ENCODE measurements at regions not wholly inside any gene's neighbourhood (a gene's known extent, or its start where the extent isn't known, plus 50 kb on each side); places are given as distances from the start of the nearest gene placed in this dataset.

DNA sequence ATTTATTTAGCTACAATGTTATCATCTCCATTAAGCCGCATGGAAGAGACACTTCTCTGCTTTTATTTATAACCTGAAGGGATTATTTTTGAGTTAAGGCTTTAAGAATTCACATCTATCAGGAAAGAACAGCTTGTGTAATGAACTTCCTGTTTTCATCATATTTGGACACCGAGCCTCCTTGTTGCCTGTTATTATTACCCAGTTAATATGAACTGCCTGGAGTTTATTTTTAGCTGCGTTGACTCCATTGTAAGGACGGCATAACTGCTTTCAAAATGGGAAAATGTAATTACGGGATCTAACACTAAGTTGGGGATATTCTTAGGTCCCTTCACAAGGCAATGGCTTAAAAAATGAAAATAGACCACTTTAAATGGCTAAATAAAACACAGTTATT, 89.0 kb upstream of the NR4A3 start:
- TF ChIP-seq POLR2AphosphoS5 (IDR thresholded peaks at IDR 0.05; ENCODE audit: low read depth): no peak
- TF ChIP-seq, protein P1, sequence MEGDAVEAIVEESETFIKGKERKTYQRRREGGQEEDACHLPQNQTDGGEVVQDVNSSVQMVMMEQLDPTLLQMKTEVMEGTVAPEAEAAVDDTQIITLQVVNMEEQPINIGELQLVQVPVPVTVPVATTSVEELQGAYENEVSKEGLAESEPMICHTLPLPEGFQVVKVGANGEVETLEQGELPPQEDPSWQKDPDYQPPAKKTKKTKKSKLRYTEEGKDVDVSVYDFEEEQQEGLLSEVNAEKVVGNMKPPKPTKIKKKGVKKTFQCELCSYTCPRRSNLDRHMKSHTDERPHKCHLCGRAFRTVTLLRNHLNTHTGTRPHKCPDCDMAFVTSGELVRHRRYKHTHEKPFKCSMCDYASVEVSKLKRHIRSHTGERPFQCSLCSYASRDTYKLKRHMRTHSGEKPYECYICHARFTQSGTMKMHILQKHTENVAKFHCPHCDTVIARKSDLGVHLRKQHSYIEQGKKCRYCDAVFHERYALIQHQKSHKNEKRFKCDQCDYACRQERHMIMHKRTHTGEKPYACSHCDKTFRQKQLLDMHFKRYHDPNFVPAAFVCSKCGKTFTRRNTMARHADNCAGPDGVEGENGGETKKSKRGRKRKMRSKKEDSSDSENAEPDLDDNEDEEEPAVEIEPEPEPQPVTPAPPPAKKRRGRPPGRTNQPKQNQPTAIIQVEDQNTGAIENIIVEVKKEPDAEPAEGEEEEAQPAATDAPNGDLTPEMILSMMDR (IDR thresholded peaks at IDR 0.05; ENCODE audit: insufficient read depth, low read length): no peak
- TF ChIP-seq, protein P2, sequence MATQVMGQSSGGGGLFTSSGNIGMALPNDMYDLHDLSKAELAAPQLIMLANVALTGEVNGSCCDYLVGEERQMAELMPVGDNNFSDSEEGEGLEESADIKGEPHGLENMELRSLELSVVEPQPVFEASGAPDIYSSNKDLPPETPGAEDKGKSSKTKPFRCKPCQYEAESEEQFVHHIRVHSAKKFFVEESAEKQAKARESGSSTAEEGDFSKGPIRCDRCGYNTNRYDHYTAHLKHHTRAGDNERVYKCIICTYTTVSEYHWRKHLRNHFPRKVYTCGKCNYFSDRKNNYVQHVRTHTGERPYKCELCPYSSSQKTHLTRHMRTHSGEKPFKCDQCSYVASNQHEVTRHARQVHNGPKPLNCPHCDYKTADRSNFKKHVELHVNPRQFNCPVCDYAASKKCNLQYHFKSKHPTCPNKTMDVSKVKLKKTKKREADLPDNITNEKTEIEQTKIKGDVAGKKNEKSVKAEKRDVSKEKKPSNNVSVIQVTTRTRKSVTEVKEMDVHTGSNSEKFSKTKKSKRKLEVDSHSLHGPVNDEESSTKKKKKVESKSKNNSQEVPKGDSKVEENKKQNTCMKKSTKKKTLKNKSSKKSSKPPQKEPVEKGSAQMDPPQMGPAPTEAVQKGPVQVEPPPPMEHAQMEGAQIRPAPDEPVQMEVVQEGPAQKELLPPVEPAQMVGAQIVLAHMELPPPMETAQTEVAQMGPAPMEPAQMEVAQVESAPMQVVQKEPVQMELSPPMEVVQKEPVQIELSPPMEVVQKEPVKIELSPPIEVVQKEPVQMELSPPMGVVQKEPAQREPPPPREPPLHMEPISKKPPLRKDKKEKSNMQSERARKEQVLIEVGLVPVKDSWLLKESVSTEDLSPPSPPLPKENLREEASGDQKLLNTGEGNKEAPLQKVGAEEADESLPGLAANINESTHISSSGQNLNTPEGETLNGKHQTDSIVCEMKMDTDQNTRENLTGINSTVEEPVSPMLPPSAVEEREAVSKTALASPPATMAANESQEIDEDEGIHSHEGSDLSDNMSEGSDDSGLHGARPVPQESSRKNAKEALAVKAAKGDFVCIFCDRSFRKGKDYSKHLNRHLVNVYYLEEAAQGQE (IDR thresholded peaks at IDR 0.05; ENCODE audit: insufficient replicate concordance, low read depth): no peak

Measured in HL-60 (cell line).